Erythroblast (primary cell): ENCODE measurements at regions not wholly inside any gene's neighbourhood (a gene's known extent, or its start where the extent isn't known, plus 50 kb on each side); places are given as distances from the start of the nearest gene placed in this dataset.

Experiments used
- GATA1 ChIP-seq: IDR thresholded peaks from 2 replicates; pipeline ENCODE4 v1.6.1; 2011; ENCODE audit warnings: low read depth, mild to moderate bottlenecking, control low read depth, low read length, moderate library complexity
- POLR2A ChIP-seq: IDR thresholded peaks from 2 replicates; pipeline ENCODE4 v1.6.1; 2011; ENCODE audit warnings: mild to moderate bottlenecking, low read length

- no peak for TF ChIP-seq POLR2A
- TF ChIP-seq GATA1: no peak
These were observed 194.7 kb downstream of the RAB28 start for GRCh38 chr4:13289391-13289790.
